ENCODE measurements at regions not wholly inside any gene's neighbourhood (a gene's known extent, or its start where the extent isn't known, plus 50 kb on each side); places are given as distances from the start of the nearest gene placed in this dataset.

DNA sequence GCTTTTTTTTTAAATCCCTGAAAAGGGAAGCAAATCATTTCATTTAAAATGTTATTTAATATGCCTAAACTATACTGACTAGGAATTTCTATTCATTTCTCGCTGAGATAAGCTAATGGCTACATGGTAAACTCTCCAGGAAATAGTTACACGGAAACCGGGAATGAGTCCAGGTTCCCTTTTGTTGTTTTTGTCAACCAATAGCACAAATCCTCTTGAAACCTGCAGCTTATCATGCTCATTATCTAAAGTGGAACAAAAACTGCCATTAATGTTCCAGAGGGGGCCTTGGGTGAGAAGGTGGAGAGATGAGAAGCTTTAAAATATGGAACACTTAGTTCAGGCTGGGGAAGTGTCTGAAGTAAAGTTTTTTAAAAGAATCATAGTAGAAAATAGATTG lies 113.5 kb upstream of the ALCAM start:
- no peaks in the 10 kb centered on the region for H3K27me3 ChIP-seq (ENCODE audit: control insufficient read depth, insufficient read depth, low read length)
- no peaks in the 10 kb centered on the region for H3K36me3 ChIP-seq (ENCODE audit: control insufficient read depth in 2 of 3, insufficient read depth in 3 of 3, low read length in 3 of 3)
- H3K9me3 ChIP-seq (ENCODE audit: control insufficient read depth in 2 of 3, insufficient read depth in 1 of 3, low read length in 3 of 3) = peaks cover 0 to 4% (median 0%) of the 10 kb centered on the region in 3 donors
- H3K4me1 ChIP-seq (ENCODE audit: control insufficient read depth in 2 of 3, insufficient read depth in 2 of 3, low read depth in 1 of 3, low read length in 3 of 3) = no peaks in the 10 kb centered on the region
- TF ChIP-seq, protein P1, sequence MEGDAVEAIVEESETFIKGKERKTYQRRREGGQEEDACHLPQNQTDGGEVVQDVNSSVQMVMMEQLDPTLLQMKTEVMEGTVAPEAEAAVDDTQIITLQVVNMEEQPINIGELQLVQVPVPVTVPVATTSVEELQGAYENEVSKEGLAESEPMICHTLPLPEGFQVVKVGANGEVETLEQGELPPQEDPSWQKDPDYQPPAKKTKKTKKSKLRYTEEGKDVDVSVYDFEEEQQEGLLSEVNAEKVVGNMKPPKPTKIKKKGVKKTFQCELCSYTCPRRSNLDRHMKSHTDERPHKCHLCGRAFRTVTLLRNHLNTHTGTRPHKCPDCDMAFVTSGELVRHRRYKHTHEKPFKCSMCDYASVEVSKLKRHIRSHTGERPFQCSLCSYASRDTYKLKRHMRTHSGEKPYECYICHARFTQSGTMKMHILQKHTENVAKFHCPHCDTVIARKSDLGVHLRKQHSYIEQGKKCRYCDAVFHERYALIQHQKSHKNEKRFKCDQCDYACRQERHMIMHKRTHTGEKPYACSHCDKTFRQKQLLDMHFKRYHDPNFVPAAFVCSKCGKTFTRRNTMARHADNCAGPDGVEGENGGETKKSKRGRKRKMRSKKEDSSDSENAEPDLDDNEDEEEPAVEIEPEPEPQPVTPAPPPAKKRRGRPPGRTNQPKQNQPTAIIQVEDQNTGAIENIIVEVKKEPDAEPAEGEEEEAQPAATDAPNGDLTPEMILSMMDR (IDR thresholded peaks at IDR 0.05; ENCODE audit: borderline replicate concordance, extremely low read depth, insufficient read depth) = no peak
- H3K4me3 ChIP-seq (ENCODE audit: low read length in 3 of 3) = no peak overlapping the region
- DNase-seq (peak in 2 of 5 donors; percentile 28 to 43), FAIRE-seq (no peak)
- no peak overlapping the region for H3K9ac ChIP-seq (ENCODE audit: low read length in 3 of 3)
- intact Hi-C loops (cut with DNase I) = no loop called here
- H3K27ac ChIP-seq (ENCODE audit: low read depth in 2 of 2, low read length in 2 of 2) = no peak overlapping the region

DNA sequence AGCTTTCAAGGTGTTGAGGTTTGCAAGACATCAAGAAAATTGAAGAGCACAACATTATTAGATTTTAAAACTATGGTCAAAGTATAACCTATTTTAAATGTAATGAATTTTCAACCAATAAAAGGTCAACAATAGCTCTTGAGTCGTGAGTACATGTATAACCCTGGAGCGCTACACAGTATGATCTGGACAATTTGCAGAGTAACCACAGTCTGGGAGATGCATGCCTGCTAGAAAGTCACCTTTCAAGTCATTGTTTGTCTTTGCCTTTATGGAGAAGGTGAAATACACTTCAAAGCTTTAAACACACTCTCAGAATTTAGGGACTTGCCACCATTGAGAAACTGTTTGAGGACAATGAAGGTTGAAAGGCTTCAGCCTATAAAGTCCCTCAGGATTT lies 112.6 kb upstream of the ALCAM start:
- TF ChIP-seq, protein P1 (IDR thresholded peaks at IDR 0.05; ENCODE audit: borderline replicate concordance, extremely low read depth, insufficient read depth) = no peak
- FAIRE-seq (no peak), DNase-seq (no peak)
- Histone ChIP-seq H3K27ac (ENCODE audit: low read depth in 2 of 2, low read length in 2 of 2) (no peak overlapping the region), H3K9ac (ENCODE audit: low read length in 3 of 3) (no peak overlapping the region), H3K27me3 (ENCODE audit: control insufficient read depth, insufficient read depth, low read length) (no peaks in the 10 kb centered on the region), H3K9me3 (ENCODE audit: control insufficient read depth in 2 of 3, insufficient read depth in 1 of 3, low read length in 3 of 3) (peaks cover 0 to 4% (median 0%) of the 10 kb centered on the region in 3 donors), H3K4me1 (ENCODE audit: control insufficient read depth in 2 of 3, insufficient read depth in 2 of 3, low read depth in 1 of 3, low read length in 3 of 3) (no peaks in the 10 kb centered on the region), H3K4me3 (ENCODE audit: low read length in 3 of 3) (no peak overlapping the region), H3K36me3 (ENCODE audit: control insufficient read depth in 2 of 3, insufficient read depth in 3 of 3, low read length in 3 of 3) (no peaks in the 10 kb centered on the region)
- intact Hi-C loops (cut with DNase I) = no loop called here

- TF ChIP-seq, protein P1 (IDR thresholded peaks at IDR 0.05; ENCODE audit: borderline replicate concordance, extremely low read depth, insufficient read depth) = no peak
- no peak overlapping the region for H3K9ac ChIP-seq (ENCODE audit: low read length in 3 of 3)
- no peak for FAIRE-seq
- DNase-seq = no peak
- H3K27ac ChIP-seq (ENCODE audit: low read depth in 2 of 2, low read length in 2 of 2) = no peak overlapping the region
- peaks cover 0 to 4% (median 0%) of the 10 kb centered on the region in 3 donors for H3K9me3 ChIP-seq (ENCODE audit: control insufficient read depth in 2 of 3, insufficient read depth in 1 of 3, low read length in 3 of 3)
- no peaks in the 10 kb centered on the region for H3K36me3 ChIP-seq (ENCODE audit: control insufficient read depth in 2 of 3, insufficient read depth in 3 of 3, low read length in 3 of 3)
- H3K4me1 ChIP-seq (ENCODE audit: control insufficient read depth in 2 of 3, insufficient read depth in 2 of 3, low read depth in 1 of 3, low read length in 3 of 3) = no peaks in the 10 kb centered on the region
- no peak overlapping the region for H3K4me3 ChIP-seq (ENCODE audit: low read length in 3 of 3)
- intact Hi-C loops (cut with DNase I) = no loop called here
- no peaks in the 10 kb centered on the region for H3K27me3 ChIP-seq (ENCODE audit: control insufficient read depth, insufficient read depth, low read length)
These were observed 111.4 kb upstream of the ALCAM start for GRCh38 chr3:105255350-105255749.

GRCh38 chr3:105259496-105259895 lies 107.2 kb upstream of the ALCAM start:
- intact Hi-C loops (cut with DNase I) = no loop called here
- Histone ChIP-seq H3K27ac (ENCODE audit: low read depth in 2 of 2, low read length in 2 of 2) (no peak overlapping the region), H3K36me3 (ENCODE audit: control insufficient read depth in 2 of 3, insufficient read depth in 3 of 3, low read length in 3 of 3) (no peaks in the 10 kb centered on the region), H3K9ac (ENCODE audit: low read length in 3 of 3) (no peak overlapping the region), H3K9me3 (ENCODE audit: control insufficient read depth in 2 of 3, insufficient read depth in 1 of 3, low read length in 3 of 3) (no peaks in the 10 kb centered on the region), H3K27me3 (ENCODE audit: control insufficient read depth, insufficient read depth, low read length) (no peaks in the 10 kb centered on the region), H3K4me1 (ENCODE audit: control insufficient read depth in 2 of 3, insufficient read depth in 2 of 3, low read depth in 1 of 3, low read length in 3 of 3) (no peaks in the 10 kb centered on the region), H3K4me3 (ENCODE audit: low read length in 3 of 3) (no peak overlapping the region)
- no peak for DNase-seq
- FAIRE-seq = no peak
- TF ChIP-seq, protein P1 (IDR thresholded peaks at IDR 0.05; ENCODE audit: borderline replicate concordance, extremely low read depth, insufficient read depth) = no peak
